ENCODE measurements at regions not wholly inside any gene's neighbourhood (a gene's known extent, or its start where the extent isn't known, plus 50 kb on each side); places are given as distances from the start of the nearest gene placed in this dataset.
A peak's percentile ranks its signal among the peaks of the same experiment; 100 is the strongest.

DNA sequence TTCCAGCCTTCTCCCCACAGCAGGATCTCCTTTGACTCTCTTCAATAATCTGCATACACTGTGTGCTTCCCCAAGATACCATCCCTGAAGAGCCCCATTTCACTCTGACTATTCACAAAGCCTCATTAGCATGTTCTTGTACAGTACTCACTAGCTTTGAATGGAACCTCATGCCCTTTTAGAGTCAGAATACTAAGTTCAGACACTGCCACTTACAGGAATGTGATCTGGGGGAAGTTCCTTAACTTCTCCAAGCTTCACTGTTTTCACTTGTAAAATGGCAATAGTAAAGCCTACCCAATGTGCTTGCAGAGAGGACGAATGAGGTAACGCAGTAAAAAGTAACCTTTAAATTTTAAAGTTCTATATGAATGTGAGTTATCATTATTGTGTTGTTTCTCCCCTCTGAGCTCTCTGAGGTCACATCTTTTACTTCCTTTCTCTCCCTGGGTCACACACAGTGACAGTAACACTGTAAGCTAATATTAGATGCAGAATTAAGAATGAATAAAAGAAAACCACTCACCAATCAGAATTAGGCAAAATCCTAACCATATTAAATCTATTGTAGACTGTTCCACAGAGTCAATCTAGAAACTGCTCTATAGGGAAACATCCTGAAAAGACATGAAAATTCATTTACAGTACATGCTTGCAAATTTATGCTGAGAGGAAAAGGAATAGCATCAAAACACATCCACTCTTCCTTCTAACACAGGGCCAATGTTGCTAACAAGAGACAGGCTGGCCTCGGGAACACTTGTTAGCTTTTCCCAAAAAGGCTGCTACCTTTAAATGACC, 64.2 kb upstream of the IL6 start:
- peaks cover 74% of the 10 kb centered on the region for H3K4me1 Mint-ChIP-seq (ENCODE audit: low read depth)
- H3K27me3 Mint-ChIP-seq (ENCODE audit: insufficient read depth) = no peaks in the 10 kb centered on the region
- peak overlapping the region; percentile 22; the same call in 1 of the 2 replicates for H3K4me3 Mint-ChIP-seq
- H3K27ac Mint-ChIP-seq = peak overlapping the region; percentile 81
- no peaks in the 10 kb centered on the region for H3K9me3 Mint-ChIP-seq
- peaks cover 8% of the 10 kb centered on the region; the same call in 1 of the 2 replicates for H3K36me3 Mint-ChIP-seq (ENCODE audit: low read depth)
- TF ChIP-seq, protein P1, sequence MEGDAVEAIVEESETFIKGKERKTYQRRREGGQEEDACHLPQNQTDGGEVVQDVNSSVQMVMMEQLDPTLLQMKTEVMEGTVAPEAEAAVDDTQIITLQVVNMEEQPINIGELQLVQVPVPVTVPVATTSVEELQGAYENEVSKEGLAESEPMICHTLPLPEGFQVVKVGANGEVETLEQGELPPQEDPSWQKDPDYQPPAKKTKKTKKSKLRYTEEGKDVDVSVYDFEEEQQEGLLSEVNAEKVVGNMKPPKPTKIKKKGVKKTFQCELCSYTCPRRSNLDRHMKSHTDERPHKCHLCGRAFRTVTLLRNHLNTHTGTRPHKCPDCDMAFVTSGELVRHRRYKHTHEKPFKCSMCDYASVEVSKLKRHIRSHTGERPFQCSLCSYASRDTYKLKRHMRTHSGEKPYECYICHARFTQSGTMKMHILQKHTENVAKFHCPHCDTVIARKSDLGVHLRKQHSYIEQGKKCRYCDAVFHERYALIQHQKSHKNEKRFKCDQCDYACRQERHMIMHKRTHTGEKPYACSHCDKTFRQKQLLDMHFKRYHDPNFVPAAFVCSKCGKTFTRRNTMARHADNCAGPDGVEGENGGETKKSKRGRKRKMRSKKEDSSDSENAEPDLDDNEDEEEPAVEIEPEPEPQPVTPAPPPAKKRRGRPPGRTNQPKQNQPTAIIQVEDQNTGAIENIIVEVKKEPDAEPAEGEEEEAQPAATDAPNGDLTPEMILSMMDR (IDR thresholded peaks at IDR 0.05) = no peak
- no peak for DNase-seq

DNA sequence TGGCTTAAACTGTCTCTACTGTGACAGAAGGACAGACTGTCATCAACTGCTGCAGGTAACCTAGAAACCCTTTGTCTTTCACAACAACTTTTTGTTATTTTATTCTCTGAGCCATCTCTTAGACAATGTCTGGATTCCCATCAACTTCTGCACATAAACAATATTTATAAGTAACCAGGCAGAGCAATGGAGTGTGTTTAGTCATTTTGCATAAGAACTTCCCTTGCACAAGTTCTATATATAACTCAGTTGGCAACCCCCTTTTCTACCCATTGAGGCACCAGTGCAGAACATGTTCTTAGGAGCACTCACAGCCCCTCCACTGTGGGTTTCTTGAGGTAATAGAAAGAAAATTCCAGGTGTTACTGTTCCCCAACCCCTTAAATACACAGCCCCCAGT, 65.0 kb upstream of the IL6 start:
- peaks cover 74% of the 10 kb centered on the region for H3K4me1 Mint-ChIP-seq (ENCODE audit: low read depth)

DNA sequence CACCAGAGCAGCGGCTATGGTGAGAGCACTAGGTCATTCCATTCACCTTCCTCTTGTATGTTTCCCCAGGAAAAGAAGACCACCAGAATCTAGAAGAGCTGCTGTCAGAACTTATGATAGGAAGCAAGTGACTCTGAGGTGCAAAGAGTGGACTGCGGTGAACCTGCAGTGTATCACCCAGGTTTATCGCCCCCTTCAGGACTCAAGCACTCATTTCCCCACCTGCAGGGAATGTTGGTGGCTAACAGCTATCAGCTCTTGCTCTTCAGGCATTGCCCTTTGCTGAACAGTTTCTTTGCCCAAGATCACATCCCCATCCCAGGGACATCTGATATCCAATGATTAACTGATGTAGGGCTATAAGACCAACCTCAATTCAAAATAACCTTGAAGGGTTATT, 66.3 kb upstream of the IL6 start:
- peak overlapping the region; percentile 32 for H3K27ac Mint-ChIP-seq
- H3K9me3 Mint-ChIP-seq = no peaks in the 10 kb centered on the region
- peaks cover 65% of the 10 kb centered on the region for H3K4me1 Mint-ChIP-seq (ENCODE audit: low read depth)
- TF ChIP-seq, protein P1 (IDR thresholded peaks at IDR 0.05) = peak; percentile 55
- no peaks in the 10 kb centered on the region for H3K27me3 Mint-ChIP-seq (ENCODE audit: insufficient read depth)
- DNase-seq = no peak
- H3K36me3 Mint-ChIP-seq (ENCODE audit: low read depth) = peaks cover 8% of the 10 kb centered on the region; the same call in 1 of the 2 replicates
- no peak overlapping the region for H3K4me3 Mint-ChIP-seq

More for the DNA sequence above, 65.0 kb upstream of the IL6 start:
- no peak overlapping the region for H3K4me3 Mint-ChIP-seq
- no peaks in the 10 kb centered on the region for H3K27me3 Mint-ChIP-seq (ENCODE audit: insufficient read depth)
- peak overlapping the region; percentile 79 for H3K27ac Mint-ChIP-seq
- TF ChIP-seq, protein P1 (IDR thresholded peaks at IDR 0.05) = no peak
- peaks cover 8% of the 10 kb centered on the region; the same call in 1 of the 2 replicates for H3K36me3 Mint-ChIP-seq (ENCODE audit: low read depth)
- no peak for DNase-seq
- H3K9me3 Mint-ChIP-seq = no peaks in the 10 kb centered on the region

DNA sequence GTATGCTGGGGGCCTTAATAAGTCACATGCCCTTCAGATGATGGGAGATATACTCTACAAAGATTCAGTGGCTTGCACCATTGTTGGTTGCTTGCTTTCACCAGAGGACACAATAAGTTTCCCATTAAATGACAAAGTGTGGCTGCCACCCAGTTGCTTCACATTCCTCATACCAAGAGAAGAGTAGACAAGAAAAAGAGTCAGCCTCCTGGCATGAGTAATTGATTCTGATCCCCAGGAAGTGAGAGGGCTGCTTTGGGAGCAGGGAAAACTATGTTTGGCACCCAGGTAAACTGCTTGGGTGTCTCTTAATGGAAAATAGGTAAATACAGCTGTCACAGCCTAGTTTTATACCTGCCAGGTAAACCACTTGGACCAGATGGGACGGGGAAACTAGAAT, 66.7 kb upstream of the IL6 start:
- Mint-ChIP-seq H3K9me3 (no peaks in the 10 kb centered on the region), H3K27me3 (ENCODE audit: insufficient read depth) (no peaks in the 10 kb centered on the region), H3K27ac (no peak overlapping the region; the same call in 1 of the 2 replicates), H3K4me3 (no peak overlapping the region), H3K36me3 (ENCODE audit: low read depth) (peaks cover 8% of the 10 kb centered on the region; the same call in 1 of the 2 replicates), H3K4me1 (ENCODE audit: low read depth) (peaks cover 66% of the 10 kb centered on the region)
- no peak for DNase-seq
- TF ChIP-seq, protein P1 (IDR thresholded peaks at IDR 0.05) = no peak

DNA sequence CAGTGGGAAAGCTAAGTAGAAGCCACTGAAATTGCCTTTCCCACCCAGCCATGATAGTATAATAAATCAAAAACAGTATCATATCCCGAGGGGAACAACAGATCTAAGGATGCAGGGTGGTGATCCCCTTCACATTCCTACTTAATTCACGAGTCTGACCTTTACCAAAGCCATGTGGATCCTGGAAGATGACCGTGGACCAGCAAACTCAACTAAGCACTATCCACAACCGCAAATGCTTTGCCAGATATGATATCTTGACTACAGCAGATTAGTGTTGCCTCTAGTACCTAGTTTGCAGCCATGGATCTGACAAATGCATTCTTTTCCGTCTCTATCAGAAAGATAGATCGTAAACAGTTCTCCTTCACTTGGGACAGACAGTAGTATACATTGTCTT, 67.3 kb upstream of the IL6 start:
- H3K4me3 Mint-ChIP-seq = no peak overlapping the region
- no peaks in the 10 kb centered on the region for H3K9me3 Mint-ChIP-seq
- peaks cover 8% of the 10 kb centered on the region; the same call in 1 of the 2 replicates for H3K36me3 Mint-ChIP-seq (ENCODE audit: low read depth)
- no peak overlapping the region for H3K27ac Mint-ChIP-seq
- TF ChIP-seq, protein P1 (IDR thresholded peaks at IDR 0.05) = no peak
- peaks cover 71% of the 10 kb centered on the region for H3K4me1 Mint-ChIP-seq (ENCODE audit: low read depth)
- H3K27me3 Mint-ChIP-seq (ENCODE audit: insufficient read depth) = no peaks in the 10 kb centered on the region; the same call in 1 of the 2 replicates
- DNase-seq = no peak

All from HFFc6 (cell line).